Heart left ventricle (tissue), 13 donors: ENCODE measurements at regions not wholly inside any gene's neighbourhood (a gene's known extent, or its start where the extent isn't known, plus 50 kb on each side); places are given as distances from the start of the nearest gene placed in this dataset.

Source experiments
- CTCF ChIP-seq, 12 donors: fragments of 200-600 bp; sonication (generic) in 4 of 12; IDR thresholded peaks; one replicate each; pipeline versions ENCODE4 v1.5.0 to v1.8.0; 2018 to 2022; ENCODE audit warnings: antibody characterized with exemption in 12 of 12, mild to moderate bottlenecking in 5 of 12
- POLR2A ChIP-seq, 2 donors: fragments of 450-650 bp; IDR thresholded peaks; one replicate each; pipeline ENCODE4 v1.6.1; 2017; ENCODE audit warnings: antibody characterized with exemption in 2 of 2, mild to moderate bottlenecking in 2 of 2, moderate library complexity in 2 of 2
- donor health status: ischemic (EF 13 %, LVEDD 7.1; RV severe dilation, severe dysfunction).
- donor health status: DM: no; HTN: yes; CAD: no.
- donor health status: DM: no; HTN: no; CAD: no.
- donor health status: ischemic (EF 25% LVEDD 6.9; RV normal size, moderate dysfunction).
- donor health status: ischemic (EF 25% LVEDD 5.7; RV mildly dilated, moderate dysfunction).
- donor health status: ischemic (EF 35%, LVEDD 5.7; RV mildly dilated, moderate dysfunction).
- donor health status: nonischemic (EF 11% LVEDD 7.7; RV severe dilation, severe dysfunction).
- donor health status: DM: yes; HTN: yes; CAD: no.
- donor health status: PGD.
- donor health status: ischemic (EF 29% LVEDD 5.4; RV normal size, mild dysfunction).
- donor health status: nonischemic (EF 23%, LVEDD 6.1; RV moderate dilation, normal function).

- TF ChIP-seq CTCF (IDR thresholded peaks at IDR 0.05), result no peak
- TF ChIP-seq POLR2A (IDR thresholded peaks at IDR 0.05), result no peak
Measured at GRCh38 chr5:14038341-14038959, 94.0 kb upstream of the DNAH5 start.
